ENCODE measurements at regions not wholly inside any gene's neighbourhood (a gene's known extent, or its start where the extent isn't known, plus 50 kb on each side); places are given as distances from the start of the nearest gene placed in this dataset.

- Histone ChIP-seq H3K4me1 (ENCODE audit: control insufficient read depth, insufficient read depth, low read length) (no peaks in the 10 kb centered on the region), H2AFZ (replicated peaks; ENCODE audit: low read length, poor library complexity) (no peak overlapping the region), H3K18ac (ENCODE audit: low read depth, low read length) (no peak overlapping the region), H2BK20ac (ENCODE audit: low read depth, low read length) (no peak overlapping the region), H3K79me1 (ENCODE audit: low read depth in 1 of 2, low read length in 2 of 2) (no peaks in the 10 kb centered on the region), H3K36me3 (ENCODE audit: control insufficient read depth, insufficient read depth, low read length) (no peaks in the 10 kb centered on the region), H3K4me2 (ENCODE audit: low read depth, low read length) (no peak overlapping the region), H2AK9ac (replicated peaks; ENCODE audit: low read depth, low read length, poor library complexity) (no peak overlapping the region), H3K23ac (ENCODE audit: low read depth, low read length) (no peak overlapping the region), H2BK15ac (ENCODE audit: low read depth, low read length) (no peak overlapping the region), H4K91ac (ENCODE audit: insufficient read depth, low read depth, low read length) (no peak overlapping the region), H3K56ac (ENCODE audit: extremely low read depth, insufficient read depth, low read length) (no peak overlapping the region), H4K20me1 (ENCODE audit: insufficient read depth, low read length) (no peaks in the 10 kb centered on the region), H4K5ac (ENCODE audit: low read depth, low read length) (no peak overlapping the region), H3K9me1 (ENCODE audit: insufficient read depth, low read length) (no peaks in the 10 kb centered on the region), H2AK5ac (ENCODE audit: low read depth, low read length) (no peak overlapping the region), H3K27ac (ENCODE audit: insufficient read depth, low read length) (no peak overlapping the region), H4K8ac (ENCODE audit: low read depth in 2 of 2, low read length in 2 of 2) (no peak overlapping the region), H3K9ac (ENCODE audit: low read depth, low read length) (no peak overlapping the region), H2BK120ac (ENCODE audit: low read depth, low read length) (no peak overlapping the region), H2BK5ac (ENCODE audit: low read depth, low read length, poor library complexity, severe bottlenecking) (no peak overlapping the region), H3K27me3 (ENCODE audit: control insufficient read depth, insufficient read depth, low read length) (no peaks in the 10 kb centered on the region), H3K4ac (ENCODE audit: low read depth, low read length) (no peak overlapping the region), H3K9me3 (ENCODE audit: control insufficient read depth, insufficient read depth, low read length) (peaks cover 3% of the 10 kb centered on the region; the same call in 1 of the 2 replicates), H3K14ac (replicated peaks; ENCODE audit: low read depth, low read length) (no peak overlapping the region), H3K4me3 (ENCODE audit: insufficient read depth, low read depth, low read length) (no peak overlapping the region)
- no TSS peak for BruUV-seq (replicated peaks)
- 64% methylated on average over 6 of the region's 8 CpGs; no CpG with 5 or more reads in 1 of the 2 experiments for WGBS, 2 experiments (ENCODE audit: extremely low coverage in 2 of 2, insufficient read length in 1 of 2)
- ChIA-PET POLR2A (ENCODE audit: unreplicated experiment) (no interaction called here), CTCF (no interaction called here)
- no peak for DNase-seq
- dilution Hi-C loops (cut with HindIII; ENCODE audit: low sequenced_read_pairs, unreplicated experiment), result no loop called here
- TF ChIP-seq MAFK (IDR thresholded peaks at IDR 0.05; ENCODE audit: low read depth, low read length) (no peak), RFX5 (IDR thresholded peaks at IDR 0.05; ENCODE audit: low read depth, low read length) (no peak), ELK1 (IDR thresholded peaks at IDR 0.05; ENCODE audit: borderline replicate concordance, low read depth, low read length) (no peak), RCOR1 (IDR thresholded peaks at IDR 0.05; ENCODE audit: insufficient replicate concordance, low read length) (no peak), SMC3 (IDR thresholded peaks at IDR 0.05; ENCODE audit: low read depth, low read length) (no peak), RAD21 (IDR thresholded peaks at IDR 0.05; ENCODE audit: low read length) (no peak), CTCF (conservative IDR thresholded peaks at IDR 0.05; ENCODE audit: low read depth, low read length) (no peak), MAZ (IDR thresholded peaks at IDR 0.05; ENCODE audit: borderline replicate concordance, low read depth, low read length) (no peak), CHD1 (IDR thresholded peaks at IDR 0.05; ENCODE audit: low read depth, low read length) (no peak), NFE2L2 (IDR thresholded peaks at IDR 0.05; ENCODE audit: low read depth, low read length) (no peak), USF2 (IDR thresholded peaks at IDR 0.05; ENCODE audit: low read depth, low read length) (no peak), CEBPB (IDR thresholded peaks at IDR 0.05; ENCODE audit: low read depth, low read length) (no peak), FOS (IDR thresholded peaks at IDR 0.05; ENCODE audit: low read depth, low read length) (no peak), POLR2A (IDR thresholded peaks at IDR 0.05; ENCODE audit: low read depth, low read length) (no peak), BHLHE40 (IDR thresholded peaks at IDR 0.05; ENCODE audit: low read depth, low read length) (no peak), MXI1 (IDR thresholded peaks at IDR 0.05; ENCODE audit: borderline replicate concordance, low read depth, low read length) (no peak)
- no peak for ATAC-seq (ENCODE audit: low read depth)
- intact Hi-C loops (cut with micrococcal nuclease), result no loop called here
- in situ Hi-C loops (cut with MboI; ENCODE audit: low sequenced_read_pairs), result no loop called here
Observed at GRCh38 chrX:75893281-75893680, 108.2 kb upstream of the MAGEE2 start.

All from IMR-90 (cell line).